Head of caudate nucleus (tissue), 42 donors: ENCODE measurements at regions not wholly inside any gene's neighbourhood (a gene's known extent, or its start where the extent isn't known, plus 50 kb on each side); places are given as distances from the start of the nearest gene placed in this dataset.
"Not testable (repeated sequence)": the region's sequence is repeated elsewhere in the genome, so short reads cannot be mapped to it uniquely, and the experiment has no call there.

Experiments
- DNase-seq, 42 donors: peaks; one replicate each; pipeline versions ENCODE4 v3.0.0 to v3.0.0-alpha.2; 2020 to 2021; ENCODE audit warnings: mixed read lengths in 7 of 42
- intact Hi-C: fragments of 100-400 bp; cut with DNase I; formaldehyde crosslinking; loops from one replicate; pipeline ENCODE4 v1.15.0; 2022

DNA sequence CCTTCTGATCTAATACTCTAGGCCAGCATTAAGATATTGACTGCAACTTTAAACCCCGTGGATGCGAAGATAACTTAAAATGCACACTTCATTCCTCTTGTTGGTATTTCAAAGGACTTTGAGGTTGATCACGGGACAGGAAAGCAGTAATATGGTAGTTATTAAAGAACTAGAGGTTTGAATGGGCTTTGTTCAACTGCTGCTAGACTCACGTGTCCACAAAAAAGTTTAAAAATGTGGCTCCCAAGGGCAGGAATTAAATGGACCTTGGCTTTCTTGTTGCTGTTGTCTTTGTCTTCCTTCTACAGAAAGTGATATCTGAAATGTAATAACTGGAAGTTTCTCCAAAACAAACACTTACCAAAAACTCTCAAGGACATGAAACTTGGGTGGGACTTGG lies 186.3 kb downstream of the XPNPEP1 start:
- intact Hi-C loops = no loop called here
- DNase-seq = no peak

DNA sequence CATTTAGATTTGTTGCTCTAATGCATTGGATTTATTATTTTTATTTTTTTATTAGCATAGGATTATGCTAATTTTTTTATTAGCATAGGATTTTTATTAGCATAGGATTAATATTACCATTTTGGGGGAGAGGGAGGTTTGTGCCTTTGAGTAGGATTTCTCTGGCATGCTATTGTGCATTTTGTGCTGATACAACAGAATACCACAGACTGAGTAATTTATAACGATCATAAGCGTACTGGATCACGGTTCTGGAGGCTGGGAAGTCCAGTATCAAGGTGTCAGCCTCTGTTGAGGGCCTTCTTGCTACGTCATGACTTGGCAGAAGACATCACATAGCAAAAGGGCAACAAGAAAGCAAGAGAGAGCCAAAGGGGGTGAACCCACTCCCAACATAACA lies 187.5 kb downstream of the XPNPEP1 start:
- intact Hi-C loops = no loop called here
- DNase-seq = no peak

DNA sequence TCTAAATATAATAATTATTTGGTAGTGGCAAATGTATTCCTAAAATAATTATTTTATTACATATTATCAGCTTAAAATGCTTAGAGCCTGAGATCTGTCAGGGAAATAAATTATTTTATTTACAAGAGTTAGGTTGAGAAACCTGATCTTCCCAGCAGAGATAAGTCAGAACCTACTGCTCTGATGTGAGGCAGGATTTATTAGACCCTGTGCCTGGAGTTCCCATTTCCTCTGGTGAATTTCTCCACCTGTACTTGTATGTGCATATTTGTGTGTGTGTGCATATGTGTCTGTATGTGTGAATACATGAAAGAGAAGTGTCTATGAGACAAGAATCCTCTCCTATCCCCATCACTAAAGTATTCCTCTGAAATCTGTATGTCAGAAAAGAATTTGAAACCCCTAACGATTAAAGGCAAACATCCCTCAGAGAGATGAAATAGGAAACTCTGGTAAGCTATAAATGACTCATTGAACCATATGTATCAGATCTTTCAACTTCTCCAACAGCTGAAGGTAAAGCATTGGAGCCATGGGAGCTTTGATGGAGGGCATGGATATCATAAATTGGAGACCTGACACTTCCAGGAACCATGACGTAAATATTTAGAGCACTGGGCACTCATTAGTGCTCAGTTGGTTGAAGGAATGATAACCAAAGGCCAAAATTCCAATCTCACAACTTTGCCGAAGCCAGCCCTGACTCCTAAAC lies 190.9 kb downstream of the XPNPEP1 start:
- intact Hi-C loops = no loop called here
- no peak for DNase-seq

DNA sequence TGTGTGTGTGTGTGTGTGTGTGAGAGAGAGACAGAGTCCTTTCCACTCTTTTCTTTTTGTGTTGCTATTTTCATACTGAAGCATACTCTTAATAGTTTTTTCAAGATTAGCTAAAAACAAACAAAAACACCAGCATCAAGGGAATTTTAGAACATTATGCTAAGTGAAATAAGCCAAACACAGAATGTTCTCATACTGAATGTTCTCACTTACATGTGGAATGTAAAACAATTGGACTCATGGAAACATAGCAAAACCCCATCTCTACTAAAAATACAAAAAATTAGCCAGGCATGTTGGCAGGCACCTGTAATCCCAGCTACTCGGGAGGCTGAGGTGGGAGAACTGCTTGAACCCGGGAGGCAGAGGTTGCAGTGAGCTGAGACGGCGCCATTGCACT lies 193.4 kb downstream of the XPNPEP1 start:
- intact Hi-C loops, DNase-seq: not testable (repeated sequence)

DNA sequence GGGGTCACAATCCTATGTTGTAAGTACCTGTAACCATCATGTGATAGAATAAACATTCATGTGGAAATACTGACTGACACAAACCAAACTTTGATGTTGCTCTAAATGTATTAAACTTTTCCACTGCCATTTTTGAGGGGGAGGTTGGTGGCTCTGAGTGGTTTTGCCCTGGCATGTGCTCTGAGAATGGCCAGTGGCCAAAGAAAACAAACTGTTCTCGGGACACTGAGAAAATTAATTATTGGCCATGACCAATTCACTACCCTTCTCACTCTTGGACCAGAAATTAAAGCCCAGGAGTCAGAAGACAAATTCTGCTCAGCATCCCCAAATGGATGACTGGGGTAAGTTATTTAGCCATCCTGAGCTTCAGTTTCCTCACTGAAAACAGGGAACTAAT lies 195.9 kb downstream of the XPNPEP1 start:
- intact Hi-C loops = no loop called here
- no peak for DNase-seq

DNA sequence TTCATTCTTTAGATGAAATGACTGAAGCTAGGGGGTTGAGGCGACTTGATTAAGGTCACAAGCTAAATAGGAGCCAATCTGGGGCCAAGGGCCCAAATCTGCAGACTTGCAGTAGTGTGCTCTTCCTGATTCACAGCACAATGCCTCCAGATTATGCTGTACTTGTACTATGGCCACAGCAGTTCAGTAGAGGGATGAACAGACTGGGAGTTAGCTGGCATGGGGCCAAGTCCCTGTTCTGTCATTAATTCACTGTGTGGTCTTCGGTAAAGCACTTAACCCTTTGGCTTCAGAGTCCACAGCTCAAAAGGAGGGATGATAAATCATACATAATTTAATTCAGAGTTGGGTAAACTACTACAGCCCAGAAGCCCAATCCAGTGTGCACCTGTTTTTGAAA lies 196.8 kb downstream of the XPNPEP1 start:
- intact Hi-C loops = no loop called here
- no peak for DNase-seq

DNA sequence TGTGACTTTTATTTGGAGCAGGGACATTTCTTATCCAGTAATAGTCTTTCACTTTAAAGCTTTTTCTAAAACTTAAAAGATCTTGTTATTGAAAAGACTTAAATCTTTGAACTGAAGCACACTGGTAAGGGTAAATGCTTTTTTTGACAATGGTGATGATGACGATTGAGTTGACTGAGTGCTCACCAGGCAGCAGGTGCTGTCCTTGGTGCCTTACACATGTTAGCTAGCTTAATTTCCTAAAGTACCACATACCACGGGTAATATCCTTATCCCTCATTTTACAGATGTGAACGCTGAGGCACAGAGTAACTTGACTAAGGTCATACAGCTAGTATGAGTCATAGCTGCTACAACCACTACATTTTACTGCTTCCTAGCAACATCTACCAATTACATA lies 200.0 kb downstream of the XPNPEP1 start:
- intact Hi-C loops = no loop called here

DNA sequence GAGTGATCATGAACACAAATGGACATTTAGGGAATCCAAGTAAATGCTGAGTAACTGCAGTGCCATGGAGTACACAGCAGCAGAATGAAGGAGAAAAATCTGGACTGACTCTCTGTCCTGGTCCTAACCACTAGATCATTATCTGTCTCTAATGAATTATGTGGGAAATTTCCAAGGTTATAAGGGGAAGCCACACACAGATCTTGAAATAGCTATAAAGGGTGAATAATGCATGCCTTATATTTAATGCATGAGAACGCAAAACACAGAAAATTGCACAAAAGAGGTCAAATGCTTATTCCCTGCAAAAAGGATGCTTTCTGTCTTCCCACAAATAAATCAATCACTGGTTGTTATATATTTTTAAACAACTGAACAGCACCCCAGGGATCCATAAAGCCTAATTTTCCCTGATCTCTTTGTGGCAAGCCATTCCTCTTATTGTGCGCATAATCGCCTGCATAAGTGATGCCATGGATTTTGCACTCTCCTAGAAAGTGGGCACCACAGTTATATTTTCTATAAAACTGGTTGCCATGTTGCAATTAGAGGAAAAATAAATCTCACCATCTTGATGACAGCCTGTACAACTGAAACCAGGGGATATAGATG lies 201.8 kb downstream of the XPNPEP1 start:
- intact Hi-C loops = no loop called here
- no peak for DNase-seq

More for the DNA sequence above, 200.0 kb downstream of the XPNPEP1 start:
- DNase-seq = no peak

DNA sequence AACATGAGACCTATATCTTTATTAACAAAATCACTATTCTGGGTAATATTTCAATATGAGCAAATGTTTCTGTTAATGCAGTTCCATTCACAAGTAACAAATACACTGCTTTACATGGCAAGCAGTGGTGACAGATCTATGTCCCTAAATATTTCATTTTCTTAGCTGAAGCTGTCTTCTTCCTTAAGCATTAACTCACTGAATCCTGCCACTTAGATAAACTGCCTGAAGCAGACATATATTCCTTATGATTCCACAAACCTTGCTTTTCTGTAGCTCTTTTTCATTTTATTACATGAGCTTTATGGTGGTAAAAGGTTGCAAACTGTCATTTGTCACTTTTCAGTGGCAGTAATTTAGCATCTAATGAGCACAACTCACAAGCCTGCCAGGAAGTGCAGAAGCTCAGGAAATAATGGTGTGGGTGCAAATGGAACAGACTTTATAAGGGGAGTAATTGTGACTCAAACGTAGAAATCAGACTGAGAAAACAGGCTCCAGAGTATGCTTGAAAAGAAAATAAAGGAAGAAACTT lies 217.2 kb downstream of the XPNPEP1 start:
- intact Hi-C loops = no loop called here
- DNase-seq = peak in 3 of 42 donors; percentile 9 to 24 (median 11)

DNA sequence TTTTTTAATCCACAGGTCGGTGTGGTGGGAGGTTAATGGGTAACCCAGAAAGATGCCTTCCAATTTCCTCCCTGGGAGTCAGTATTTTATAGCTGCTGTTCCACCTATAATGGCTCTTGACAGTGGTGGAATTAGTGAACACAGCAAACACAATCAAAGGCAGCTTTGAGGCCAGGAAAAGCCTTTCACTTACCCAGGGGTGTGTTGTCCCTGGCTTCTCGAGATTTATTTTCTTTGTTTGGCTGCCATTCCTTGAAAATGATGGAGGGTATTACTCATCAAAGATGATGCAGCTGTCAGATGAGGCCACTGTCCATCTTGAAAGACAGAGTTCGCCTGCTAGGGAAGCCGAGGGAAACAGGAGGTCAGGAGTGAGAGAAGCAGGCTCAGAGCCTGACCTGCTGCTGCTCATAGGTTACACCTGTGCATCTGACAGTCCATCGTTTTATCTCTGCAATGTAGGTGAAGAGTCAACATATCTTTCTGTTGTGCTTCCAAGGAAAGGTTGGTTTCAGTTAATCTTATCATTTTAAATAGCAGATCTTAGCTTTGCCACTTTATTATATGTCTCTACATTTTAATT lies 221.6 kb downstream of the XPNPEP1 start:
- DNase-seq = no peak
- intact Hi-C loops = no loop called here

DNA sequence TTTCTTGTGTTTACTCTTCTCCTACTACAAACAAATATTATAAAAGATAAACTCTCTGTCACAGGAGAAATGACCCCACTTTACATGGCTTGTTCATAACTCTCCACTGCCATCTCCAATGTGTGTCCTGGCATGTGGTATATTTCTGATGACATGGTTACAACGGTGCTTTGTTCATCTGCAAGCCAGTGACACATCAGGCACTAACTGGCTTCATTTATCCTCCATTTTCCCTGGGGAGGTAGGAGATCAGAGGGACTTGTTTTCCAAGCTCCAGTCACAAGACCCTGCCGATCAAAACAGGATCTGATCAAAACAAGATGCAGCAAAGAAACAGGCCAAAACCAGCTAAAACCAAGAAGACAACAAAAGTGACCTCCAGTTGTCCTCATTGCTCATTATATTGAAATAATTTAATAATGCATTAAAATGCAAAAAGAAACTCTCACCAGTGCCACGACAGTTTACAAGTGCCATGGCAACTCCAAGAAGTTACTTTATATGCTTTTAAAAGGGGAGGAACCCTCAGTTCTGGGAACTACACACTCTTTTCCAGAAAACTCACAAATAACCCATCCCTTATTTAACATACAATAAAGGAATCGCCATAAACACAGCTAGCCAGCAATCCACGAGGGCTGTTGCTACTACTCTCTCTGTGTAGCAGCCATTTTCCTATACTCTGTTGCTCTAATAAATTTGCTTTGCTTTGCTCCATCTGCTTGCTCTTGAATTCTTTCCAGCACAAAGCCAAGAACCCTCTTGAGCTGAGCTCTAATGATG lies 224.2 kb downstream of the XPNPEP1 start:
- DNase-seq = peak in 2 of 42 donors; percentile 5 to 8
- intact Hi-C loops = no loop called here

DNA sequence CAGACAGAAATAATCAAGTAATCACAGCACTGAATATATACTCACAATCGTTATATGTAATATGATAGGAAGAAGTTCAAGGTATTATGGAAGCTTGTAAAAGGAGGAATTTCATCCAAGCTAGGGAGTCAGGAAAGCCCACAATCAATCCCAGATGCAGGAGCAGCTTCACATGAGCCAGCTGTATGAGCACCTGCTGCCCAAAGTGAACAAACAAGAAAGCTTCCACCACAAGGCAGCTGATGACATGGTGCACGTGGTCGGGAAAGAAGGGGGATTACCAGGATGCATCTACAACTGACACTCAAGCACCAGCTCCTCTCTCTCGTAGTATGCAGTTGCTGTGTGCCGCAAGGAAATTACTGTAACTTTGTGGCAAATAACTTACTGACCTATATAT lies 225.2 kb downstream of the XPNPEP1 start:
- DNase-seq = no peak
- intact Hi-C loops = no loop called here

DNA sequence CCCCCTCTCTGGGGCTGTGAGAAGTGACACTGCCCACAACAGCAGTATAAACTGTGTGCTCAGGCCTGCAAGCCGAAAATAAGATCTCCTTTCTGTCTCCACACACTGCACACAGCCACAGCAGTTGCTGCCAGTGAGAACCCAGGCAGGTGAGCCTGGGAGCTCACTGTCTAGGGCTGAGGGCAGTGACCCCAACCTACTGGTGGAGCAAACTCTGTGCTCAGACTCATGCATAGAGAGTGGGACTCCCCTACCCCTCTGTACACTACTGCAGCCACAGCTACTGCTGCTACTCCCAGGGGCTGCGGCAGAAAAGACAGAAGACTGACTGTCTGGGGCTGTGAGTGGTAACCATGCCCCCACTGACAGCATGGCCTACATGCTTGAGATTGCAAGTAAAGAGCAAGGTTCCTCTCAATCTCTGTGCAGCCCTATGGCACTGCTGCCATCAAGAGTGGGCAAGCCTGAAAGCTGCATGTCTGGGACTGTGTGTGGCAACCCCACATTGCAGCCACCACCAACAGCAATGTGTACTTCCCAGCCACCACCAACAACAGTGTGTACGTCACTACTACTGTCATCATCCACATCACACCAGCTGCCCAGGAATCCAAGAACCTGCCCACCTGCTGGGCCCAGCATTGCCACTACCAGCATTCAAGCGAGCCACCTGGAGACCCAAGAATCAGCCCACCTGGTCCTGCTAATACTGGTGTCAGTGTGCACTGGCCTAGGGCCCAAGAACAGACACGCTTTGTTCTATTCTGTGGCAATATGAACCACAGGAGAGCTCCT lies 226.1 kb downstream of the XPNPEP1 start:
- intact Hi-C loops = no loop called here
- no peak for DNase-seq

DNA sequence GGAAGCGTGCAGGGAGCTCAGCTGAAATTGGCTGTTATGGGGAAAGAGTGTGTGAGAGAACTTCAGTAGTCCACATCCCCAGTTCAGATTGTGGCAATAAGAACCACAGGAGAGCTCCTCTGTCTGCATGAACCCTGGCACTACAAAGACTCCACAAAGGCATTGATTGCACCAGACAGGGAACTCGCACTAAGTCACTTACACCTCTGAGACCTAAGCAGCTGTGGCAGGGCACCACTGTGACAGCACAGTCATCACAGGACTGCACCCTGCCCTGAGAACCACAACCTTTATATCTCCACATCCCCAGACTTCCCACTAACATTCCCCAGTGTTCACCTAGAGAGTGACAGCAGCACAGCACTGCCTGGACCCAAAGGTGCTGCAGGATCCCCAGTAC lies 226.8 kb downstream of the XPNPEP1 start:
- intact Hi-C loops = no loop called here
- DNase-seq = no peak

DNA sequence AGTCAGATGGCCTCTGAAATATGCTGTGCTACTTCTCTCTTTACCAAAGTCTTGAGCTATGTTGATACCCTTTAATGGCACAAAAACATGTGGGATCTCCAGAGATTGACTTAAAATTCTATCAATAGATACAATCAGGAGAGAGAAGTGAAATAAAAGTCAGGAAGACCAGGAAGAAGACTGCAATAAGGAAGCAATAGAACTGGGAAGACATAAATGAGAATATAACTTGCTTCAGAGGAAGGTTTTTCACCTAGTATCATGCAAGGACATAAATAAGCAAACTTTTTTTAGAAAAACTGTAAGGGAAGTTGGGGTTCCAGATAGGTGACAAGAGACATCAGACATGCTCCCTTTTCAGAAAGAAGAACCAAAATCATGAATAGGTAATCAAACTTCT lies 227.3 kb downstream of the XPNPEP1 start:
- no peak for DNase-seq
- intact Hi-C loops = no loop called here

DNA sequence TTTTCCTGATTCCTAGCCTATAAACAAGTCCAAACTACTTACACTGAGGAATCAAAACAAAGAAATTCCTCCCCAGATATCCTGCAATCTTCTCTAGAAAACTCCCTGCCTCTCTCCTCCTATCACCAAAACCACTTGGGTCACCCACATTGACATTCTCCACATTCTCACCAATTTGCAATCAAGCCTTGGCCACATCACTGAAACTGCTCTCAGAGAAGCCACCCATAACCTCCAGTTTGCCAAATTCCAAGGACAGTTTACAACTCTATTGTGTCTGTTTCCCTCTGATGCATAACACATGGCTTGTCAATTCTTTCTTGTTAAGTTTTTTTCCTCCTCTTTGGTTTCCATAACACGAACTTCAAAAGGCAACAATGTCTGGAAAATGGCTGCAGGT lies 233.5 kb downstream of the XPNPEP1 start:
- no peak for DNase-seq
- intact Hi-C loops = no loop called here

DNA sequence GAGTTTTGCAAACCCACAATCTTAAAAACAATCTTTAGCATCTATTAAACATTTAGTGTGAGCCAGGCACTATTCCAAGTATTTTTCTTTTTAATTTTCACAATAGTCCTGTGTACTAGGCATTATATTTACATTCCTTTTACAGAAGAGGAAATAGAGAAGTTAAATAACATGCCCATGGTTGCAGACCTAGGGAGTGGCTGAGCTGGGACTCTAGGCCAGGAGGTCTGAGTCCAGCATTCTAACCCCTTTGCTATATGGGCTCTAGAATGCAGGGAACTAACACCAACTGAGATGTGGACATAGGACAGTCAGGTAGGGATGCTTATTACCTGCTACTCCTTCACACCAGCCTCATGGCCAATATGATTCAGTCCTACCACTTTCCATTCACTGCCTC lies 243.8 kb downstream of the XPNPEP1 start:
- no peak for DNase-seq
- intact Hi-C loops = no loop called here

DNA sequence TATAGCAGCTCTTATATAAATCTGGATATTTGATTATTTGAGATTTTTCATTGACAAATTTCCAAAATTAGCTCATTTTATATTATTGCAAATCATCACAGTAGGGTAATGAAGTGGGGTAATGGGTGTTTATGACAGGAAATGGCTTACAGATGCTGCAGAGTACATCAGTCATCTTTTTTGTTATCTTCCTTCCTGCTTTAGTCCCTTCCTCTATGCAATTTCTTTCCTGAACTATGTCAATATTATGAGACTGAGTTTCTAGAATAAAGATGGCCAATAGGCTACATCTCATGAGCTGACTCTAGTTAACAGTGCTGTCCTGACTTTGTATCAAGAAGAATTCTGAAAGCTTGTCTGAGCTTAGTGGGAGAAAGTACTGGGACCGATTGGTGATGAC lies 244.5 kb downstream of the XPNPEP1 start:
- intact Hi-C loops = no loop called here
- DNase-seq = no peak

DNA sequence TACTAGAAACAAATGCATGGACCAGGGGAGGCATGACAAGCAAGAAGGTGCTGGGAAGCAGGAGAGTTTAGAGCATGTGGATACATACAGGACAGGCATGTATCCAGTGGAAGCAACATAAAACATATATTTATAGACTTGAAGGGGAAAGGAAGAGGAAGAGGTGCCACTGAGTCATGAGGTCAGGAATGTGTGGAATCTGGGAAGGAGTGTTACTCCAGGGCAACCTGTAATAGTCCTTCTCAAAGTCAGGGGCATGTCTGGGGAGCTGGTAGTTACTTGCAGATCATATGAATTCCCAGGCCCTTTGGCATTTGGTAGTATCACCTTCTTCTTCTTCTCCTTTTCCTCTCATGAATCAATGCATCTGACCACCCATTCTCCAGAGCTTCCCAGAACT lies 246.6 kb downstream of the XPNPEP1 start:
- DNase-seq = no peak
- intact Hi-C loops = no loop called here
